ENCODE measurements at regions not wholly inside any gene's neighbourhood (a gene's known extent, or its start where the extent isn't known, plus 50 kb on each side); places are given as distances from the start of the nearest gene placed in this dataset.

DNA sequence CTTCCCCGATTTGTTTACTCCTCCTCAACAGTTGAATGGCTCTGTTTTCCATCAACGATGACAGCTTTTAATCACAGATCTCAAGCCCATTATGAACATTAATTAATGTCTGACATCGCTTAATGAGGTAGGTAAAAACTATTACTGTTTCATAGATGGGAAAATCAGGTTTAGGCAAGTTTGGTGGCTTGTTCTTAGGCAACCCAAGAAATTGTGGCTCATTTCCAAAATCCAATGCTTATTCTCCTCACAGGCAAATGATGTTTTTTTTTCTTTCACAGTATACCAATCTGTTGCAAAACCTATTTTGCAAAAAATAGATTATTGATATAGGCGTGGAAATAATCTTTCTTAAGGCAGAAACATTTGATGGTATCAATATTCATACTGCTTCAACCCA lies 70.8 kb upstream of the CHD1 start:
- DNase-seq = no peak

DNA sequence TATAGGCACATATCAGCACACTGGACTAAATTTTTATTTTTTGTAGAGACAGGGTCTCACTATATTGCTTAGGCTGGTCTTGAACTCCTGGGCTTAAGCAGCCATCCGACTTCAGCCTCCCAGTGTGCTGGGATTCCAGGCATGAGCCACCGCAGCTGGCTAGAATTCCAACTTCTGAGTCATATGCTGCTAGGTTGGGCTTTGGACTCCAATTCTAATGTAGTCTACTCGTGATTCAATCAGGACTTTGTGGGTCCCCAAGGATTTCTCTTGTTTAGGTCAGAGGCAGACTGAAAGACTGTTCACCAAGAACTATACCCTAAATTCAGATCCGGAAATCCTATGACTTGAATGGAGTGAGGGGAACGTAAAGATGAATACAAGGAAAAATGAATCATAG lies 68.2 kb upstream of the CHD1 start:
- DNase-seq = peak; percentile 37

DNA sequence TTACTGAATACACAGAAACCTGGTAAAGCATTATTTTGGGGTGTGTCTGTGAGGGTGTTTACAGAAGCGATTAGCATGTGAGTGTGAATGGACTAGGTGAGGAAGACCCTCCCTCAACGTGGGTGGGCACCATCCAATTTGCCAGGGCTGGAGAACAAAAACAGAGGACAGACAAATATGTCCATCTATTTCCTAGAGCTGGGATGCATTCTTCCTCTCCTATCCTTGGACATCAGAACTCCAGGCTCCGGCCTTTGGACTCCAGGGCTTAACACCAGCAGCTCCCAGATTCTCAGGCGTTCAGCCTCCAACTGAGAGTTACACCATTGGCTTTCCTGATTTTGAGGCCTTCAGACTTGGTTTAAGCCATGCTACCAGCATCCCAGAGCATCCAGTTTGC lies 65.8 kb upstream of the CHD1 start:
- DNase-seq = no peak

DNA sequence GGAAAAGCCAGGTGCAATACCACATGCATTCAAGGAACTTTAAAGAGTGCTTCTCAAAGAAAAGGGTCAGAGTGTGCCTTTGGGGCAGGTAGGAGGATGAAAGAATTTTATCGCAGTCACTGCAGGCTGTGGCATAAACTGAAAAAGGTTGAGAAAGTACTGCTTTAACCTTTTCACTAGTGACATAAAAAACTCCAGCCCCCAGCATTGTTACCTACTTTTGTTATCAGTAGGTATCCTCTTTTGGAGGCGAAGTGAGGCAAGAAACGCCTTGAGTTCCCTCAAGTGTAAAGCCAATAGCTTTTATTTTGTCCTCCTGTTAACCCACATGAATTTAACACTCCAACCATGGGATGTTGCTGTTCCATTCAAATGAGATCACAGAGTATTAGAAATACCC lies 64.7 kb upstream of the CHD1 start:
- no peak for DNase-seq

DNA sequence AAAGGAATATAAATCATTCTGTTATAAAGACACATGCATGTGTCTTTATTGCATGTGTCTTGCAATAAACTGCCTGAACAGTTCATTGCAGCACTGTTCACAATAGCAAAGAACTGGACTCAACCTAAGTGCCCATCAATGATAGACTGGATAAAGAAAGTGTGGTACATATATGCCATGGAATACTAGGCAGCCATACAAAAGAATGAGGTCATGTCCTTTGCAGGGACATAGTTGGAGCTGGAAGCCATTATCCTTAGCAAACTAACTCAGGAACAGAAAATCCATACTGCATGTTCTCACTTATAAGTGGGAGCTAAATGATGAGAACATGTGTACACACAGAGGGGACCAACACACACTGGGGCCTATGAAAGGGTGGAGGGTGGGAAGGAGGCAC lies 63.7 kb upstream of the CHD1 start:
- DNase-seq = no peak

DNA sequence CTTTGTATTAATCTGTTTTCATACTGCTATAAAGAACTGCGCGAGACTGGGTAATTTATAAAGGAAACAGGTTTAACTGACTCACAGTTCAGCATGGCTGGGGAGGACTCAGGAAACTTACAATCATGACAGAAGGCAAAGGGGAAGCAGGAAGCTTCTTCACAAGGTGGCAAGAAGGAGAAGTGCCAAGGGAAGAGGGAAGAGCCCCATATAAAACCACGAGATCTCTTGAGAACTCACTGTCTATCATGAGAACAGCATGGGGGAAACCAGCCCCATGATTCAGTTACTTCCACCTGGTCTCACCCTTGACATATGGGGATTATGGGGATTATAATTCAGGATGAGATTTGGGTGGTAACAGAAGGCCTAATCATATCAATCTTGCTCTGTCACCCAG lies 60.9 kb upstream of the CHD1 start:
- DNase-seq = no peak

DNA sequence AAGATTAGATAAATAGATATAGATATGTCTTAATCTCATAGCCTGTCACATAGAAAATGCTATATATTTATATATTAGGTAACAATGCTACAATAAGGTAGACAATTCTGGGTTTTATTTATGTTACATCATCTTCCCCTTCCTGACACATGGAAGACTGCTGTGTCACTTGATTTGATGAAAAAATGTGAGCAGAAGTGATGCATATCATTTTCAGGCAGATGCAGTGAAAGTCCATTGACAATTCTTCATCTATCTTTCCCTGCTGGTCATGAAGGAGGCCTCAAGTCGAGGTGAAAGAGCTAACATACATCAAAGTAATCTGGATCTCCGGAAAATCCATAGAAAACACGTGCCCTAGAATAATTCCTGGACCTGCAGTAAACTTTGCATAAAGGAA lies 57.8 kb upstream of the CHD1 start:
- DNase-seq = no peak

DNA sequence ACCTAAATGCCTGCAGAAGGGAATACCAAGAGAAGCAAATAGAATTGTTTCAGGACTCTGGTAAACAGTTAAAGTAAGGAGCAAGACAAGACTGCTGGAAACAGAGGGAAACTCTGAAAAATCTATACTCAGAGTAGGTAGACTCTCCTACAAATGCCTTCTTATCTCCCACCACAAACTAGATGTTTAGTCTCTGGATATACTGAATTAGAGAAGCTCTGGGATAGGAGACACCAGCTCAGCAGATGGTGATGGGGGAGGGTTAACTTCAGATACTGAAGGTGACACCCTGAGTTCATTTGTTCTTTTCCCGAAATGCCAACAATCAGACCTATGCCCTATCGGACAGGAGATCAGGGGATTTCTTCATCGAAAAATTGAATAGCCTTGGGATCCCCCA lies 54.1 kb upstream of the CHD1 start:
- DNase-seq = no peak

Data from dermis blood vessel endothelial cell (primary cell).